ENCODE measurements at regions not wholly inside any gene's neighbourhood (a gene's known extent, or its start where the extent isn't known, plus 50 kb on each side); places are given as distances from the start of the nearest gene placed in this dataset.
"Not testable (repeated sequence)": the region's sequence is repeated elsewhere in the genome, so short reads cannot be mapped to it uniquely, and the experiment has no call there.

GRCh38 chr20:48124960-48125359, 339.7 kb upstream of the SULF2 start:
- no peak for DNase-seq (ENCODE audit: low read depth)

GRCh38 chr20:48124181-48124782, 339.0 kb upstream of the SULF2 start:
- DNase-seq (ENCODE audit: low read depth), result no peak

GRCh38 chr20:48120120-48120519, 334.8 kb upstream of the SULF2 start:
- no peak for DNase-seq (ENCODE audit: low read depth)

- not testable (repeated sequence) for DNase-seq (ENCODE audit: low read depth)
Measured at GRCh38 chr20:48119389-48119788, 334.1 kb upstream of the SULF2 start.

- DNase-seq (ENCODE audit: low read depth), result no peak
Measured at GRCh38 chr20:48115502-48115901, 330.2 kb upstream of the SULF2 start.

GRCh38 chr20:48107560-48107959, 322.3 kb upstream of the SULF2 start:
- DNase-seq (ENCODE audit: low read depth), result no peak

- no peak for DNase-seq (ENCODE audit: low read depth)
Measured at GRCh38 chr20:48106428-48106827, 321.1 kb upstream of the SULF2 start.

- no peak for DNase-seq (ENCODE audit: low read depth)
Measured at GRCh38 chr20:48105526-48105925, 320.2 kb upstream of the SULF2 start.

DNA sequence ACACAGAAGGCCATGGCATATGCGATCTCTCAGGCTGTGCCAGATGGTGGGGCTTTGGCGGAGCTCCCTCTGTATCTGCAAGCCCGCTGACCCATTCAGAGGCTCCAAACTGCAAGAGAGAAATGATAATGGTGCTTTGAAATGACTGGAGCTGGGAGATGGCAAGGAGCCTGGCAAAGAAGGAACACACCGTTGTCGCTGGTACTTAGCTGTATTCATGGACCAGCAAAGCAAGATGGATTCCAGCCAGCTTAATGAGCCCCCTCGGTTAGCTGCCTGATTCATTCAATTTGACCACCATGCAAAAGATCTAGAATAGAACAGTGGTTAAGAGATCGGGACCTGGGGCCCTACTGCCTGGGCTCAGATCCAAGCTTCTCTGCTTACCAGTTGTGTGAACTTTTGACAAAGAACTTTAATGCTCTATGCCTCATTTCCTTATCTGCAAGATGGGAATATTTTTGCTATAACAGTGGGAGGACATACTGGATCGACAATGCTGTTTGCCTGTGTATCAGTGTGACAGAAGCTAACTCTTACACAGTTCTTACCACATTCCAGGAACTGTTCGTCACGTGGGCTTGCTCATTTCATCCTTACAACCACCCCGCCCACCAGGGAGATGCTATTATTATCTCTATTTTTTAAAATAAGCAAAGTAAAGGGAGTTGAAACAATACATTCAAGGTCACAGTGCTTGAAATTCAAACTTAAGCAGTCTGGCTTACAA, 317.8 kb upstream of the SULF2 start:
- no peak for DNase-seq (ENCODE audit: low read depth)

DNA sequence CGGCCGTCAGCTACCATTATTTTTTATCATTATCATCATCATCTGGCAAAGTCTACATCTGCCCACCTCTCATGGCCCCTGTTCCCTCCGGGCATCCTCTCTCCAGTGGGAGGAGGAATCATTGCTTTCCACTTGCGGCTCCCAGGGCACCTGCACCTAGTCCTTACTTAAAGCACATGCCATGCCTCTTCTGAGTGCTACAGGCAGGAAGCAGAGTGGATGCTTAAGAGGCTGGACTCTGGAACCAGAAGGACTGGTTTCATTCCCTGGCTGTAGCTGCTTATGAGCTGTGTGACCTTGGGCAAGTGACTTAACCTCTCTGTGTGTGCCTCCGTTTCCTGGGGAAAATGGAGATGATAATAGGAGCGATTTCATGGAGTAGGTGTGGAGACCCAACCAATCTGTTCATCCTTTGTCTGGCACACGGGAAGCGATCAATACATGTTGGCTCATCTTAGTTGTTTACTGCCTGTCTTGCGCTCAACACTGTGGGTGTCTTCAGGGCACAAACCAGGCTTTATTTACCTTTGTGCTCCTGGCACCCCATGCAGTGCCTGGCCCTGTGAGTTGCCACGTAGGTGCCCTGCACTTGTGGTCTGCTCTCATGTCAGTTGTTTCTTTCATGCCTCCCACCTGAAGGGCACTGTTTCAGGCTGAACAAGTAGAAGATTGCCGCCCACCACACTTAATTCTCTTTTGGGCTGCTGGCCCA, 317.0 kb upstream of the SULF2 start:
- DNase-seq (ENCODE audit: low read depth), result no peak

DNA sequence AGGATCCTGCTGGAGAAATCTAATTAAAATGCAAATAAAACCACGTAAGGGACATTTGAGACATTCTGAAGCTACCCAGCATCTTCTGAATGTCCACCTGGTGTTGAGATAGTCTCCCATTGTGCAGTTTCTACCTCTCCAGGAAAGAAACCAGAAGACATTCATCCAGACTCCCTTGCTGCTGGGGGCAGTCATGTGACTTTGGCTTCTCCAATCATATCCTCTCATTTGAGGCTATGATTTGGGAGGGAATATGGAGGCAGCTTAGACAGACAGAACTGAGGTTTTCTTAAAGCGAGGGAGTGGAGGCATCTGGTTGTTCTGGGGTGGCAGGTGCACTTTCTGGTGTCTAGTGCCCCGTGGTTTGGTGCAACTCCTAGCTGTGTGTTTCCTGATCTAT, 315.2 kb upstream of the SULF2 start:
- no peak for DNase-seq (ENCODE audit: low read depth)

- no peak for DNase-seq (ENCODE audit: low read depth)
Measured at GRCh38 chr20:48098866-48099265, 313.6 kb upstream of the SULF2 start.

DNA sequence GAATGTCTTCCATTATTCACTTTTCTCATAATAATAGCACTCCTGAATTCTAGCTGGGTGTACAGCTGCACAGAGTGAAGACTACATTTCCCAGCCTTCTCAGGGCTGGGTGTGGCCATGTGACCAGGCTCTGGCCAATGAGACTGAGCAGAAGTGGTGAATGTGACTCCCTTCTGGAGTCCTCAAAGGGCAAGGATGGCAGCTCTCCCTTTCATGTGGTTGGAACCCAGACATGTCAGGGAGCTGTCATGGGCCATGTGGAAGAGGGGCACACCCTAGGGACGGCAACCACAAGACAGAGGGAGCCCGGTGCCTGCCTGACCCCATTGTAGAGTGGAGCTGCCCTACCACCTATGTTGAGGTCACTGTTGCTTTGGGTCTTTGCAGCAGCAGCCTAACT, 312.8 kb upstream of the SULF2 start:
- no peak for DNase-seq (ENCODE audit: low read depth)

GRCh38 chr20:48096957-48097890, 311.9 kb upstream of the SULF2 start:
- DNase-seq (ENCODE audit: low read depth), result no peak

DNA sequence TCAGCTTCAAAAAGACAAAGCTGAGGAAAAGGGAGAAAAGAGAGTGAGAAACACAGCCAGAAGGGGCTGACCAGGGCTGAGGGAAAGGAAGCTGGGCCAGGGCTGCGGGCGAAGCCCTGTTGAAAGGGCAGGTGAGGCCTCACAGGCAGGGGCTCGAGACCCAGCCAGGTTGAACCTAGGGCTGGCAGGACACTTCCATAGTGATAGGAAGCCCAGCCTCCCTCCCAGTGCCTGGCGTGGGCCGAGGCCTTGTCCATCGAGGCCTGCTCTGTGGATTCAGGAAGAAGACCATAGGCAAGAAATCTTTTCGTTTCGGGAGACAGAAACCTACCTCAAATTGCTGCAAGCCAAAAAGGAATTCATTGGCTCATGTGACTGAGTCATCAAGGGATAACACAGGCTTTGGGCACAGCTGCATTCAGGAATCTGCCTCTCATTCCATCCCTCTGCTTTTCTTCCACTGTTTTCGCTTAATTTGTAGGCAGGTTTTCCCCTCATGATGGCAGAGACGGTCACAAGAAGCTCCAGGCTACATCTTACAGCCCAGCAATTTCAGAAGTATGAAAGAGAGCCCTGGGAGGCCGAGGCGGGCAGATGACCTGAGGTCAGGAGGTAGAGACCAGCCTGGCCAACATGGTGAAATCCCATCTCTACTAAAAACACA, 311.1 kb upstream of the SULF2 start:
- DNase-seq (ENCODE audit: low read depth), result no peak

- DNase-seq (ENCODE audit: low read depth), result no peak
Measured at GRCh38 chr20:48094944-48095343, 309.7 kb upstream of the SULF2 start.

DNA sequence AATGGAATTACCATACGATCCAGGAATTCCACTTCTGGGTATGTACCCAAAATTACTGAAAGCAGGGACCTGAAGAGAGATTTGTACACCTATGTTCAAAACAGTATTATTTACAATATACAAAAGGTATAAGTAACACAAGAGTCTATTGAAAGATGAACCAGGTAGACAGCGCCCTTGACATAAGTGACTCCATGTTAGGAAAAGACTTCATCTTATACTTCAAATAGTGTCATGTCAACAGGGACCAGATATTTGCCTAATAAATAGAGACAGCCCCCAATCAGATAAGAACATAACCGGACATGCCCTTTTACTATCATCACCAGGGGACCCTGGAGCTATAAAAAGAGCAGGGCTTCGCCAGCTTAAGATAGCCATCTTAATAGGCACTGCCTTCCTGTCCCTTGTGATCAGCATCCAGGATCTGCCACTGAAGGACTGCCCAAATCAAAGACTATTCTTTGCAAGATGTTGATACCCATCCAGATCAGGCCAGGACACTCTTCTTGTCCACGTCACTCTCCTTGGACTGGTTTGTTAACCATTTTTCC, 309.0 kb upstream of the SULF2 start:
- DNase-seq (ENCODE audit: low read depth), result no peak

DNA sequence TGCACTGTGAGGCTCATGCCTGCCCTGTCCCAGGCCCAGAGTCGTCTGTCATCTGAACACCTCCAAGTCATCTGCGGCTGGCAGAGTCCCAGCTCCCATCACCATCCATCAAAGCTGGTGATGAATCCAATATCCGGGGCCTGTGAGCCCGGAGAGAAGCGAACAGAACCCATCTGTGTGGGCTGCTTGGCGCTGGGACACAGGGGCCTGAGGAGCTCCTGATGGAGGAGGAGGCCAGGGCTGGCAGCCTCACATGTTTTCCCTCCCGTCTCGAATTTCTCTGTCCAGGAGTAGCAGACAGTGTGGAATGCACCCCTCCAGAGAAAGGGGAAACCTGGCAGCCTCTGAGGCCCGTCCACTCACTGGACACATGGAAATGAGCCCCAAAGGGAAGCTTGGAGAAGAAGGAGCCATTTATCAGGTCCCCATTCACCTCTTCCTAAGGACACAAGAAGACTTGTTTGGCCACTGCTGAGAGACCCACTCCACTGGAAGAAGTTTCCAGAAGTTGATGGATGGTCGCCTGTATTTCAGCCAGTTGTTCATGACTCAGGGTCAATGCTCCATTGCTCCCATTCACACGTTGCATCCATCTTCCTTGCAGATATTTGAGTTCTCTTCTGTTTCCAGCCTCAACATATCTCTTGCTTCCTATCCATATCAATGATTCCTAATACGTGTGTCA, 307.5 kb upstream of the SULF2 start:
- no peak for DNase-seq (ENCODE audit: low read depth)

DNA sequence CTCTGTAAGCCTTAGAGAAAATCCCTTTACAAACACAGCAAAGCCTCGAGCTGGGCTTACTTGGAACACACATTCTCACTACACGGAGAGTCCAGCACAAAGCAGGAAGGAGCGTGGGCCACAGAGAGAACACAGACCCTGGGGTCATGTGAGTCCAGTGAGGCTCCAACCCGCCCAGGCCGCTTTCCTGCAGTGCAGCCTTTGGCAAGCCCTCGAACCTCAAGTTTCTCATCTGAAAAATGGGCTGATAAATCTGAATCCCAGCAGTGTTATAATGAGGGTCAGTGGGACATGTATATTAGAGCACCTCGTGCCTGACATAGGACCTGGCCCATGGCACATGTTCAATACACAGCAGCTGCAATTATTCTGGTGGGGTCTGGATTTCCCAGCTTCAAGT, 305.5 kb upstream of the SULF2 start:
- no peak for DNase-seq (ENCODE audit: low read depth)

DNA sequence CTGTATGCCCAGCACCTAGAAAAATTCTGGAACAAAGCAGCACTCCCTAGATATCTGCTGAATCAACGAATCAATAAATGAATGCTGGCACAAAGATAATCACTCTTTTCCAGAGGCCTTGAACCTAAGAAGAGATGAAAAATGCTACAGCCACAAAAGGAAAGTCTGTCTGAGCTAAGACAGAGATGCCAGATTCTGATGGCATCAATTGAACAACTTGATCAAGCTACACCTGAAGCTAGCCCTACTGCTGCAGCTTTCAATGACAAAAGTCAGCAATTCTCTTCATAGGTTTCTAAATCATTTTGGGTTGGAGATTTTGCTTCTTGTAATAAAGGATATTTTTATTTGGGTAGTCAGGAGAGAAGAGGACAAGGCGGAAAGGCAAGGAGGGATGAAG, 305.0 kb upstream of the SULF2 start:
- DNase-seq (ENCODE audit: low read depth), result no peak

- DNase-seq (ENCODE audit: low read depth), result no peak
Measured at GRCh38 chr20:48080583-48080982, 295.3 kb upstream of the SULF2 start.
